Nephron (organoid): ENCODE measurements at regions not wholly inside any gene's neighbourhood (a gene's known extent, or its start where the extent isn't known, plus 50 kb on each side); places are given as distances from the start of the nearest gene placed in this dataset.

Experiments
- H3K27ac Mint-ChIP-seq, 3 experiments: 2 replicates each; pipeline ENCODE4 v1.8.0; 2020; ENCODE audit warnings: mixed read lengths in 3 of 3, mild to moderate bottlenecking in 2 of 3, moderate library complexity in 1 of 3
- H3K27me3 Mint-ChIP-seq: 2 replicates; pipeline ENCODE4 v1.8.0; 2021; ENCODE audit warnings: low read depth, mild to moderate bottlenecking, moderate library complexity, mixed read lengths
- H3K36me3 Mint-ChIP-seq: 2 replicates; pipeline ENCODE4 v1.8.0; 2020; ENCODE audit warnings: low read depth, mixed read lengths
- H3K4me1 Mint-ChIP-seq: 2 replicates; pipeline ENCODE4 v1.8.0; 2020; ENCODE audit warnings: mixed read lengths
- H3K4me3 Mint-ChIP-seq, 3 experiments: 2 replicates each; pipeline ENCODE4 v1.8.0; 2020; ENCODE audit warnings: mild to moderate bottlenecking in 3 of 3, mixed read lengths in 3 of 3, moderate library complexity in 2 of 3
- H3K9me3 Mint-ChIP-seq: 2 replicates; pipeline ENCODE4 v1.8.0; 2020; ENCODE audit warnings: mixed read lengths
- TF ChIP-seq, protein P1 (sequence below), 3 experiments: fragments of 200-600 bp; sonication (generic); IDR thresholded peaks; one replicate each; pipeline ENCODE4 v1.5.0; 2021; ENCODE audit warnings: antibody characterized with exemption in 3 of 3; ENCODE audit not compliant: unreplicated experiment in 3 of 3

- H3K4me3 Mint-ChIP-seq: no peak overlapping the region
- H3K36me3 Mint-ChIP-seq: no peaks in the 10 kb centered on the region
- no peak overlapping the region for H3K27ac Mint-ChIP-seq
- H3K9me3 Mint-ChIP-seq: peaks cover 17% of the 10 kb centered on the region
- H3K27me3 Mint-ChIP-seq: no peaks in the 10 kb centered on the region
- TF ChIP-seq, protein P1, sequence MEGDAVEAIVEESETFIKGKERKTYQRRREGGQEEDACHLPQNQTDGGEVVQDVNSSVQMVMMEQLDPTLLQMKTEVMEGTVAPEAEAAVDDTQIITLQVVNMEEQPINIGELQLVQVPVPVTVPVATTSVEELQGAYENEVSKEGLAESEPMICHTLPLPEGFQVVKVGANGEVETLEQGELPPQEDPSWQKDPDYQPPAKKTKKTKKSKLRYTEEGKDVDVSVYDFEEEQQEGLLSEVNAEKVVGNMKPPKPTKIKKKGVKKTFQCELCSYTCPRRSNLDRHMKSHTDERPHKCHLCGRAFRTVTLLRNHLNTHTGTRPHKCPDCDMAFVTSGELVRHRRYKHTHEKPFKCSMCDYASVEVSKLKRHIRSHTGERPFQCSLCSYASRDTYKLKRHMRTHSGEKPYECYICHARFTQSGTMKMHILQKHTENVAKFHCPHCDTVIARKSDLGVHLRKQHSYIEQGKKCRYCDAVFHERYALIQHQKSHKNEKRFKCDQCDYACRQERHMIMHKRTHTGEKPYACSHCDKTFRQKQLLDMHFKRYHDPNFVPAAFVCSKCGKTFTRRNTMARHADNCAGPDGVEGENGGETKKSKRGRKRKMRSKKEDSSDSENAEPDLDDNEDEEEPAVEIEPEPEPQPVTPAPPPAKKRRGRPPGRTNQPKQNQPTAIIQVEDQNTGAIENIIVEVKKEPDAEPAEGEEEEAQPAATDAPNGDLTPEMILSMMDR (IDR thresholded peaks at IDR 0.05; ENCODE audit: unreplicated experiment in 3 of 3): no peak
- H3K4me1 Mint-ChIP-seq: no peaks in the 10 kb centered on the region
These were observed 1729.7 kb upstream of the WWC1 start for GRCh38 chr5:166561759-166562158.

- Mint-ChIP-seq H3K27me3 (no peaks in the 10 kb centered on the region), H3K36me3 (no peaks in the 10 kb centered on the region), H3K4me1 (no peaks in the 10 kb centered on the region), H3K27ac (no peak overlapping the region), H3K9me3 (peaks cover 17% of the 10 kb centered on the region), H3K4me3 (no peak overlapping the region)
- TF ChIP-seq, protein P1 (IDR thresholded peaks at IDR 0.05; ENCODE audit: unreplicated experiment in 3 of 3): no peak
These were observed 1729.2 kb upstream of the WWC1 start for GRCh38 chr5:166562246-166562645.

- Mint-ChIP-seq H3K27ac (no peak overlapping the region), H3K4me3 (no peak overlapping the region), H3K27me3 (no peaks in the 10 kb centered on the region), H3K36me3 (no peaks in the 10 kb centered on the region), H3K4me1 (no peaks in the 10 kb centered on the region), H3K9me3 (no peaks in the 10 kb centered on the region)
- TF ChIP-seq, protein P1 (IDR thresholded peaks at IDR 0.05; ENCODE audit: unreplicated experiment in 3 of 3): no peak
These were observed 1724.7 kb upstream of the WWC1 start for GRCh38 chr5:166566725-166567124.

GRCh38 chr5:166570865-166571264 lies 1720.6 kb upstream of the WWC1 start:
- TF ChIP-seq, protein P1 (IDR thresholded peaks at IDR 0.05; ENCODE audit: unreplicated experiment in 3 of 3): no peak
- Mint-ChIP-seq H3K4me3 (no peak overlapping the region), H3K36me3 (no peaks in the 10 kb centered on the region), H3K9me3 (peaks cover 10% of the 10 kb centered on the region), H3K27ac (no peak overlapping the region), H3K4me1 (no peaks in the 10 kb centered on the region), H3K27me3 (peaks cover 2% of the 10 kb centered on the region)

- H3K4me3 Mint-ChIP-seq: no peak overlapping the region
- H3K27me3 Mint-ChIP-seq: peaks cover 3% of the 10 kb centered on the region
- H3K36me3 Mint-ChIP-seq: no peaks in the 10 kb centered on the region
- no peaks in the 10 kb centered on the region for H3K4me1 Mint-ChIP-seq
- peaks cover 10% of the 10 kb centered on the region for H3K9me3 Mint-ChIP-seq
- TF ChIP-seq, protein P1 (IDR thresholded peaks at IDR 0.05; ENCODE audit: unreplicated experiment in 3 of 3): no peak
- no peak overlapping the region for H3K27ac Mint-ChIP-seq
These were observed 1719.8 kb upstream of the WWC1 start for GRCh38 chr5:166571668-166572067.

DNA sequence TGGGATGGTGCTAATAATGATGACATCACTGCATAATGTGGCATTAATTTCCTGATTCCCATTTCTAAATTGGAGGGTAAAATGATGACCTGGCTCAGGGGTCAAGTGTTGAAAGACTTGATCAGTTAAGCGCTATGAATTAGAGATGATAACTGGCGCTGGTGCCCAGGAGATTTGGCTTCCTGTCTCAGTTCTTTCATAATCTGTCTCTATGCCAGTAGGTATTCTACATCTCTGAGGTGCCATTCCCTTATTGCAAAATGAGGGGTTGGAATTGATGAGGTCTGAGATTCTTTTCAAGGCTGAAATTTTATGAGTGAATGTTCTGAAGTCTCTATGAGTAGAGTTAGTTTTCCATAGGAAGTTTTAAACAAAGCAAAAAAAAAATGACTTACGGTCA lies 1715.1 kb upstream of the WWC1 start:
- Mint-ChIP-seq H3K4me3 (no peak overlapping the region), H3K36me3 (no peaks in the 10 kb centered on the region), H3K4me1 (no peaks in the 10 kb centered on the region), H3K9me3 (peaks cover 10% of the 10 kb centered on the region), H3K27me3 (peaks cover 3% of the 10 kb centered on the region), H3K27ac (no peak overlapping the region)
- TF ChIP-seq, protein P1 (IDR thresholded peaks at IDR 0.05; ENCODE audit: unreplicated experiment in 3 of 3): no peak
